ENCODE measurements at regions not wholly inside any gene's neighbourhood (a gene's known extent, or its start where the extent isn't known, plus 50 kb on each side); places are given as distances from the start of the nearest gene placed in this dataset.

GRCh38 chr9:135029871-135030565, 57.5 kb upstream of the OLFM1 start:
- no peak for DNase-seq (ENCODE audit: low spot score)

DNA sequence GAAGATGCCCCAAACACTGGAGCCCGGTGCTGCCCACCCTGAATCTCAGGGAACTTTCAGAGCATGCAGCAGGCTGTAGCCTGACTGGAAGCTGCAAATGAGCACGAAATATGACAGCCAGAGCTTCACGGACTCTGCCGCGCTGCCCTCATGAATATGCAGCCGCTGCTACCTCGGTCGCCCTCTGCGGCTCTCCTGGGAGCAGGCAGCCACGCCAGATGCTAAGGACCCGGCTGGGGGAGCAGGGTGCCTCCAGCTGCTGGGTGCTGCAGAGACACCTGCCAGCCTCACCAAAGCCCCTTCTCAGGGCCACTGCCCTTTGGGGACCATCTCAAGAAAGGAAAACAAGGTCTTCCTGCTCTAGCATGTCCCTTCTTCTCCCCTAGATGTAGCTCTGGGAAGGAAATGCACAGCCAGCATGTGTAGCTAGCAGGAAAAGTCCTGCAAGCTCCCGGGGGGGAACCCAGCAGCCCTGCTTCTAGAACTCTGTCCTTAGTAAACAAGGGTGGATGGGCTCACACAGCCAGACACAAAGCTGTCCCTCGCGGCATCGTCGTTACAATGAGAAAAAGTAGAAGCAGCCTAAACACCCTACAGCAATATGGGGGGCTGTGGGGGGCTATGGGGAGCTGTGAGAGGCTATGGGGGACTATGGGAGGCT, 56.8 kb upstream of the OLFM1 start:
- DNase-seq (ENCODE audit: low spot score), result no peak

- no peak for DNase-seq (ENCODE audit: low spot score)
These were observed 55.2 kb upstream of the OLFM1 start for GRCh38 chr9:135032041-135032835.

DNA sequence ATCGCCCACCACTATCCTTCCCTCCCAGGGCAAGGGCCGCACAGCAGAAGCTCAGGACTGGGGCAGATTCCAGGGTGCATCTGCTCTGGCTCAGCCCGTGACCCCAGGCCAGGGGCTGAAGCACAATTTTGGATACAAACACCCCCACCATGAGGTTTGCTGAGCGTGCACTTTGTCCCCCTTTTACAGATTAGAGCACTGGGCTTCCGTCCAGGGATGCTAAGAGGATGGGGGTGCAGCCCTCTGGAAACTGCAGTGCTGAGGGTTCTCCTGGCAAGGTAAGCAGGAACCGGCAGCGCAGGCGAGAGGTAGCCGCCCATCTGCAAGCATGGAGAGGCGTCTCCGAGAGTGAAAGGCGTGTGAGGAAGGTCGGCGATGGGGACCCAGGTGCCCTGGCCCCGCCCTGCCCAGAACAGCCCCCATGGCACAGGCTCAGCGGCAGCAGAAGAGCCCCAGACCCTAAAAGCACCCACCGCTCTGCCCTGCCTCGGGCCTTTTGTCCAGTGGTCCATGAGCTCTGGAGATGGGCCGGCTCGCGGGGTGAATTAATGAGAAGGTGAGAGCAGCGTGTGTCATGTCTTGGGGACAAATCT, 54.5 kb upstream of the OLFM1 start:
- no peak for DNase-seq (ENCODE audit: low spot score)

- DNase-seq (ENCODE audit: low spot score), result no peak
These were observed 54.0 kb upstream of the OLFM1 start for GRCh38 chr9:135033487-135033886.

- no peak for DNase-seq (ENCODE audit: low spot score)
These were observed 53.4 kb upstream of the OLFM1 start for GRCh38 chr9:135034106-135034505.

DNA sequence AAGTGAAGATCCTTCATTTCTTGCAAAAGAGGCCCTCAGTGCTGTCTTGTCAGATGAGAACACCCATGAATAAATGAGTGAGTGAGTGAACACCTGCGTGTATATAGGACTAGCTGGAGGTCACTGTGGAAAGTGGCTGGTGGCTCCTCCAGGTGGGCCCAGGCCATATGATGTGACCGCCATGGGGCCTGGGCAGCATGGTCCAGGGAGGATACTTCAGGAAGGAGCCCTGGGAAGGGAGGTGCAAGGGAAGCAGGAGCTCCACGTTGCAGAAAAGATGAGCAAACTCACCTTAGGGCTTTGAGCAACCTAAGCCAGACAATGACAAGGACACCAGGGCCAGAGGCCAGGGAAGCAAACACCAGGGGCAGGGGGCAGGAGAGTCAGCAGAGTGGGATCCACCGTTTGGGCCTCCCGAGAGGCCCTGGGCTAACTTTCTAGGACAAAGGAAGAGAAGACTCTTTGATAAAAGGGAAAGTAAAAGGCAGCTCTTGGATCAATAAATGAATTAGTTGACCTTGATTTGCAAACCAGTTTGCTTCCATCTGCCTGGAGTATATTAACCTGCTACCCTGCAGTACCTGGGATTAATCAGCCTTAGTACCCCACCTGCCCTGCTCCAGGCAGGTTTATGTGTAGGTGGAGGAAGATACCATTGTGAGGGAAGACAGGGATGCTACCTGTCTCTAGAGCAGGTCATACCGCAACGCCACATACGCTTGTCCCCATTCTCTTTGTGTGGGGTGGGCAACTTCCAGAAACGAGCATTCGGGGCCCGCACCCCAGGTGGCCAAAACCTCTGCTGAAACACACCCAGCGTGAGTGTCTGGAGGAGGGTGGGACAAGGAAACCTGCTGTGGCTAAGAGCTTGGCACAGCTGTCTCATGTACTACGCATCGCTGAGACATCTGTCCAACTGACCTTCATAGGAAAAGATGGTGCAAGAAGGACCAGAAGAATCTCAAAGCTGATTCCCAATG, 51.4 kb upstream of the OLFM1 start:
- no peak for DNase-seq (ENCODE audit: low spot score)

- DNase-seq (ENCODE audit: low spot score), result no peak
These were observed 50.5 kb upstream of the OLFM1 start for GRCh38 chr9:135036861-135037465.

DNA sequence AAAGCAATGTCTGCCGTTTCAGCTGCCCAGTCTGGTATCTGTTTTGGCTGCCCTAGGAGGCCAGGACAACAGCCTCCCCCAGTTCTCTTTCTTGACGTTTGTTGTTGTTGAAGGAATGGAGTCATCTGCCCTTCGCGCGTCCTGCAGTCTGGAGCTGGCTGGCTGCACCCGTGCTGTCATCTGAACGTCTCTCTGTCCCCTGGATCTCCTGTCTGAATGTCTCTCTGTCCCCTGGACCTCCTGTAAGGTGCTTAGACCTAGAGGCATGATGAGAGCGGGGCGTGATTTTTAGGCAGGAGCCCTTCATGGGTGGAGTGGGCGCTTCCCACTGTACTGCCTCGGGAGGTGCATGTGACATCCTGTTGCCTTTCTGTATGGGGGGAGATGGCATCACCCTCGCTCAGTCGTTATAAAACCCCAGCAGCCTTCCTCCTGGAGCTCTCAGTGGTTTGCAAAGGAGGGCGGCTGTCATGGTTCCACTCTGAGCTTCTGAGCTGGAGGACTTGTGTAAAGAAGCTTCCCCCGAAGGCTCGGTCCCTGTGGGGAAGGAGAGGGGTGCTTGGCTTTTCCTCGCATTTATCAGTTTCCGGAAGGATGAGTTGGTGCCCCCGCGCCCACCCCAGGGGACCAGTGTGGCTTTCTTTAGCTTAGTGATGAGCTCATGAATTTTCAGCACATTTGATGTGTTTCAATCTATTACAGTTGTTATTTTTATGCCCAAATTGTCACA, 49.8 kb upstream of the OLFM1 start:
- DNase-seq (ENCODE audit: low spot score), result no peak

Measured in germinal center (tissue), 1 donor.